SKM-1 treated with dmso at 0.1 percent for 144 hours (cell line): ENCODE measurements at regions not wholly inside any gene's neighbourhood (a gene's known extent, or its start where the extent isn't known, plus 50 kb on each side); places are given as distances from the start of the nearest gene placed in this dataset.
"Not testable (repeated sequence)": the region's sequence is repeated elsewhere in the genome, so short reads cannot be mapped to it uniquely, and the experiment has no call there.

Source experiments
- DNase-seq: peaks from one replicate; lab custom pipeline; 2025; ENCODE audit not compliant: unreplicated experiment; lab: John Stamatoyannopoulos, UW

DNA sequence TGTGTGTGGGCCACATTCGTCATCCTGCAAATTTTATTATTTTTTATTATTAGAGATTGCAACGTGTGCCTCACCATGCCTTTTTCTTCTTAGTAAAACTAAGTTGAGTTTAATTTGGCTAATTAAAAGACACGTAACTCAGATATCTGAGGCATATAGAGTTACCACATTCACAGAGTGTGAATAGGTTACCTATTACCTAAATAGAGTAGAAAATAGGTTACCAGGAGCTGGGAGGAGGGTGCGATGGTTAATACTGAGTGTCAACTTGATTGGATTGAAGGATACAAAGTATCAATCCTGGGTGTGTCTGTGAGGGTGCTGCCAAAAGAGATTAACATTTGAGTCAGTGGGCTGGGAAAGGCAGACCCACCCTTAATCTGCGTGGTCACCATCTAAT is 116.3 kb upstream of the CARD11 start:
- DNase-seq, result not testable (repeated sequence)

- DNase-seq, result peak; percentile 49
These were observed 118.6 kb upstream of the CARD11 start for GRCh38 chr7:3162289-3162688.

GRCh38 chr7:3162798-3163197 is 119.1 kb upstream of the CARD11 start:
- DNase-seq, result not testable (repeated sequence)

GRCh38 chr7:3164380-3164792 is 120.7 kb upstream of the CARD11 start:
- no peak for DNase-seq

DNA sequence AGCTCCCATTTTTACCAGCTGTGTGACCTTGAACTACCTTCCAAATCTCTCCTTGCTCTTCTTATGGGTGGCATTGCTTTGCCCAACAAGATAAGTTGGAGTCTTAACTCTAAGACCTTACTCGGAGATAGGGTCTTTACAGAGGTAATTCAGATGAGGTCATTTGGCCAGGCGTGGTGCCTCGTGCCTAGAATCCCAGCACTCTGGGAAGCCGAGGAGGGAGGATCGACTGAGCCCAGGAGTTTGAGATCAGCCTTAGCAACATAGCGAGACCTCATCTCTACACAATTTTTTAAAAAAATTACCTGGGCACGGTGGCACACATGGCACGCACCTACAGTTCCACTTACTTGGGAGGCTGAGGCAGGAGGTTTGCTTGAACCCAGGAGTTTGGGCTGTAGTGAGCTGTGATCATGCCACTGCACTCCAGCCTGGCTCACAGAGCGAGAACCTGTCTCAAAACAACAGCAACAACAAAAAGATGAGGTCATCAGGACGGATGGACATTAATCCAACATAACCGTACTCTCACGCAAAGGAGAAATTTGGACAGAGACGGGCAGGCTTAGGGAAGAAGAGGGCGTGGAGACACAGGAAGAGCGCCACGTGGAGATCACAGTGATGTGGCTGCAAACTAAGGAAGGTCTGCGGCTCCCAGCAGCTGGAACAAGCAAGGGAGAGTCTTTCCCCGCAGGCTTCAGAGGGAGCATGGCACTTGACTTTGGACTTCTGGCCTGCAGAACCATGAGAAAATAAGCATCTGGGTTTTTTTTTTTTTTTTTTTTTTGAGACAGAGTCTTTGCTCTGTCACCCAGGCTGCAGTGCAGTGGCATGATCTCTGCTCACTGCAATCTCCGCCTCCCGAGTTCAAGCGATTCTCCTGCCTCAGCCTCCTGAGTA is 122.3 kb upstream of the CARD11 start:
- no peak for DNase-seq

GRCh38 chr7:3167551-3167950 is 123.9 kb upstream of the CARD11 start:
- no peak for DNase-seq

- DNase-seq, result no peak
These were observed 124.7 kb upstream of the CARD11 start for GRCh38 chr7:3168370-3168769.

DNA sequence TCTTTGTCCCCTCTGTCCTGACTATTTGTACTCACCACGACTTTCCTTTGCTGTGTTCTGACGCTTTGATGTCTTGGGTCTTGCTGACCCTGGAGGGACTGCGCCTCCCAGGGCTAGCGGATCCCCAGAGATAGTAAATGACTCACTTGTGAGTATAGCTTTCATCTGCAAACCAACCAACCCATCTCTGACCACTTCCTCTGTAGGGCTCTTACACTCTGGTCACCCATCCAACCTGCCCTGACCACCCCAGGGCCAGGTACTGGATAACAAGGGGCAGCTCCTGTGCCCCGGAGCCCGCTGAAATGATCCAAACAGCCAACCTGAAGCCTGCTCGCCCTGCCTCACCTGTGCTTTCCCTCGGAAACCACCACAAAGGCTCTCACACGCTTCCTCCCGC is 125.2 kb upstream of the CARD11 start:
- no peak for DNase-seq

GRCh38 chr7:3172768-3173280 is 128.2 kb upstream of the SDK1 start:
- DNase-seq, result no peak

- no peak for DNase-seq
These were observed 126.4 kb upstream of the SDK1 start for GRCh38 chr7:3174515-3175284.

DNA sequence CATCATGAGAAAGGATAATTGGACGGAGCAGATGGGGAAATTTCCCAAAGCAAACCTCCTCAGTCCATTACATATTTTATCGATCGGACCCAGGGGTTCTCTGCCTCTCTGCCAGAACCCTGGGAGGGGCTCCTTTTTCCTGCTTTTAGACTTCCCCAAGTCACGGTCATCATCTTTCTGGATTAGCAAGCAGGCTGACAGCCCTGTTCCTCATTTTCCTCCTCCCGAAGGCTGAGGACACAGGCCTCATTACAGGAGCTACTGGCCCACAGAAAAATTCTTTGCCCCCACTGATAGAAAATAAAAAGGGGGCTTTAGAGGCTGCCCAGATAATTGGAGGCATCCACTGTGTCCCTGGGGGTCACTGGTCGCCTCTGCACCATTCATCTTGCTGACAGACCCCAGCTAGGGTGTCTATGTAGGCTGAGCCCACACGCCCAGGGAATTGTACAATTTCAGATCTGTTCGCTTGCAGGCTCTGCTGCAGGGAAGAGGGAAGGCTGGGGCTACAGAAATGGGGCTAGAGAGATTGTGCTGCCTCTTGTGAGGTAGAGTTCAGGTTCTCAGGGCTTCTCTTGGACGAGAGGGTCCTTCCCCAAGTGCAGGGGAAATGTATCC is 125.7 kb upstream of the SDK1 start:
- DNase-seq, result no peak

- no peak for DNase-seq
These were observed 124.7 kb upstream of the SDK1 start for GRCh38 chr7:3176112-3177000.

DNA sequence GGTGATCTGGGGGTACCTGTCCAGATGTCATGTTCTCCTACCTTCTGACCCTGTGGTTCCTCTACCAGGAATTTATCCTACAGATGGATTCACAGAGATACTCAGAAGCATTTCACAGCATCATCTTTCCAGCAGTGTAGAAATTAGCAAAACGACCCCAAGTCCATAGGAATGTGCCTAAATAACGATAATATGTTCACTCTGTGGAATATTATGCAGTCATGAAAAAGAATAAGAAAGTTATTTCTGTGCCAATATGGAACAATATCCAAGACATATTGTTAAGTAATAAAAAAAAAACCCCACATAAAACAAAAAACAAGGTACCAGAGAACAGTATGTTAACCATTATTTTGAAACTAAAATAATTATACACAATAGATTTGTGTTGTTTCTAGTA is 123.8 kb upstream of the SDK1 start:
- no peak for DNase-seq

DNA sequence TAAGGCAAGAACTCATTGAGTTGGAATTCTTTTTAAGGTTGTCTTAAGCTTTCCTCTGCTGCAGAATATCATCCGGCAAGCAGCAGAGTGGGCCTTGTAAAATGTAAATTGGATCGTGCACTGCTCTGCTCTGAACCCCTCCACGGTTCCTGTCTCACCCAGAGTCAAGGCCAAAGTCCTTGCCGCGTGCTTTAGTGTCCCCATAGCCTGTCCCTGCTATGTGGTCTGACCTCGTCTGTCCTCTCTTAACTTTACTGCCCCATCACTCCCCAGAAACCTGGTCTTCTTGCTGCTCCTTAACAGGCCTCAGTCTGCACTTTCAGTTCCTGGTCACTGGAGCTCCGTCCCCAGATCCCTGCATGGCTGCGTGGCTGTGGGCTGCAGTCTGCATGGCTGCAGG is 121.6 kb upstream of the SDK1 start:
- DNase-seq, result no peak

GRCh38 chr7:3180604-3181003 is 120.4 kb upstream of the SDK1 start:
- DNase-seq, result no peak

DNA sequence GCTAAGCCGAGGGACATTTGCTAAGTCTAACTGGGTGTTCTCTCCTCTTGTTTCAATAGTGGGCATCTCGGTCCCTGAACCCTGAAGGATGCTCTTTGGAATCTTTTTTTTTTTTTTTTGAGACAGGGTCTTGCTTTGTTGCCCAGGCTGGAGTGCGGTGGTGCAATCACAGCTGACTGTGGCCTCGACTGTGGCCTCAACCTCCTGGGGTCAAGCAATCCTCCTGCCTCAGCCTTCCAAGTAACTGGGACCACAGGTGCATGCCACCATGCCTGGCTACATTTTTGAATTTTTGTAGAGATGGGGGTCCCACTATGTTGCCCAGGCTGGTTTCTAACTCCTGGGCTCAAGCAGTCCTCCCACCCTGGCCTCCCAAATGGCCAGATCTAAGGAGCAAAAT is 119.0 kb upstream of the SDK1 start:
- DNase-seq, result not testable (repeated sequence)

DNA sequence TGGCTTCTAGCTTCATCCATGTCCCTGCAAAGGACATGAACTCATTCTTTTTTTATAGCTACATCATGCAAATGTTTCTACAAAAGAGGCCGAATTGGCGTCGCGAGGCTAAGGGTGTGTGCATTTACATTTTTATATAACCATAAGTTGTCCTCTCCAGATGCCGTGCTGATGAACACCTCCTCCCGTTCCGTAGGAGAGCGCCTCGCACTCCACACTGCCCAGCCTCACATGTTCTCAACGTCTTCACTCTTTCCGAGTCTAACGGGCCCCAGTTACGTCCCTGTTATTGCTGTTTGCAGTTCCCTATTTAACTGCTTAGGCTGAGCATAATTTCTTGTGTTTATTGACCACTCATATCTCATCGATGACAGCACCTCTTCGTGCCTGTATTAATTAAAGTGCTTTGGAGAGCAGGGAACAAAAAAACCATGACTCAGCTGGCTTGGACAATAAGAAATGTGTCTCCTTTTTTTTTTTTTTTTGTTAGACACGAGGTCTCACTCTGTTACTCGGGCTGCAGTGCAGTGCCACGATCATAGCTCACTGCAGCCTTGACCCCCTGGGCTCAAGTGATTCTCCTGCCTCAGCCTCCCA is 113.5 kb upstream of the SDK1 start:
- no peak for DNase-seq

DNA sequence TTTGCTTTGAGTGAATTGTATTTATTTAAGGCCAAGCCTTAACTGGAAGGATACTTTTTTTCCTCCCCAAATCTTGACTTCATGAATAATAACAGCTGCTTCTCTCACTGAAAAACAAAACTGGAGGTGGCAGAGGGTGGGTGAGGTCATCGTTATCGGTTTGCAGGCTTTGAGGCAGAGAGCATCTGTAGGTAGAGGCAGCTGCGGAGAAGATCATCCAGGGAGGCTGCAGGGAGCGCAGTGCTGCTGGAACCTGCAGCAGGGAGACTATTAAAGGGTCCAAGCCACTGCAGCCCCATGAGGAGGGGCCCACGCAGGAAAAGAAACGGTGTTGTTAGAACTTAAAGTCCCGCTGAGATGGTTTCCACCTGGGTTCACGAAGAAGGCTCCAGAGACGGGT is 112.1 kb upstream of the SDK1 start:
- no peak for DNase-seq

- DNase-seq, result no peak
These were observed 109.5 kb upstream of the SDK1 start for GRCh38 chr7:3191548-3191947.

- no peak for DNase-seq
These were observed 108.4 kb upstream of the SDK1 start for GRCh38 chr7:3192669-3193068.
